BLaER1 (cell line): ENCODE measurements at regions not wholly inside any gene's neighbourhood (a gene's known extent, or its start where the extent isn't known, plus 50 kb on each side); places are given as distances from the start of the nearest gene placed in this dataset.

Experiments used
- H3K27ac ChIP-seq: shearing (Covaris generic); formaldehyde crosslinking; 2 replicates; pipeline ENCODE4 v1.8.1; 2022
- H3K27me3 ChIP-seq: shearing (Covaris generic); formaldehyde crosslinking; 2 replicates; pipeline ENCODE4 v1.8.1; 2022
- H3K36me3 ChIP-seq: shearing (Covaris generic); formaldehyde crosslinking; 2 replicates; pipeline ENCODE4 v1.8.1; 2022
- H3K4me1 ChIP-seq: shearing (Covaris generic); formaldehyde crosslinking; 2 replicates; pipeline ENCODE4 v1.8.1; 2022
- H3K4me2 ChIP-seq: shearing (Covaris generic); formaldehyde crosslinking; 2 replicates; pipeline ENCODE4 v1.8.1; 2022
- H3K4me3 ChIP-seq: shearing (Covaris generic); formaldehyde crosslinking; 2 replicates; pipeline ENCODE4 v1.8.1; 2022
- H3K9ac ChIP-seq: shearing (Covaris generic); formaldehyde crosslinking; 2 replicates; pipeline ENCODE4 v1.8.1; 2022
- H3K9me3 ChIP-seq: shearing (Covaris generic); formaldehyde crosslinking; 2 replicates; pipeline ENCODE4 v1.8.1; 2022
- H4K20me1 ChIP-seq: shearing (Covaris generic); formaldehyde crosslinking; 2 replicates; pipeline ENCODE4 v1.8.1; 2022
- Cebpa-rat ChIP-seq: shearing (Covaris generic); IDR thresholded peaks from 2 replicates; pipeline ENCODE4 v1.8.1; 2022

- no peaks in the 10 kb centered on the region for H3K9me3 ChIP-seq
- H3K4me3 ChIP-seq: no peak overlapping the region
- no peaks in the 10 kb centered on the region for H3K4me1 ChIP-seq
- H3K27ac ChIP-seq: no peak overlapping the region
- no peak overlapping the region for H3K4me2 ChIP-seq
- TF ChIP-seq Cebpa-rat: no peak
- no peaks in the 10 kb centered on the region for H3K27me3 ChIP-seq
- no peak overlapping the region for H3K9ac ChIP-seq
- H3K36me3 ChIP-seq: no peaks in the 10 kb centered on the region
- H4K20me1 ChIP-seq: no peaks in the 10 kb centered on the region
Measured at GRCh38 chr2:215758691-215759090, 254.7 kb downstream of the MREG start.

- H3K4me3 ChIP-seq: no peak overlapping the region
- H3K4me1 ChIP-seq: no peaks in the 10 kb centered on the region
- H3K27me3 ChIP-seq: no peaks in the 10 kb centered on the region
- H3K27ac ChIP-seq: no peak overlapping the region
- no peak overlapping the region for H3K9ac ChIP-seq
- no peaks in the 10 kb centered on the region for H4K20me1 ChIP-seq
- H3K9me3 ChIP-seq: no peaks in the 10 kb centered on the region
- TF ChIP-seq Cebpa-rat: no peak
- no peaks in the 10 kb centered on the region for H3K36me3 ChIP-seq
- no peak overlapping the region for H3K4me2 ChIP-seq
Measured at GRCh38 chr2:215756346-215756730, 257.0 kb downstream of the MREG start.

- no peaks in the 10 kb centered on the region for H4K20me1 ChIP-seq
- no peaks in the 10 kb centered on the region for H3K27me3 ChIP-seq
- no peaks in the 10 kb centered on the region for H3K9me3 ChIP-seq
- no peaks in the 10 kb centered on the region for H3K4me1 ChIP-seq
- no peak overlapping the region for H3K4me3 ChIP-seq
- no peak for TF ChIP-seq Cebpa-rat
- H3K27ac ChIP-seq: no peak overlapping the region
- H3K9ac ChIP-seq: no peak overlapping the region
- H3K4me2 ChIP-seq: no peak overlapping the region
- H3K36me3 ChIP-seq: no peaks in the 10 kb centered on the region
Measured at GRCh38 chr2:215755641-215756345, 257.6 kb downstream of the MREG start.

- H4K20me1 ChIP-seq: no peaks in the 10 kb centered on the region
- H3K27me3 ChIP-seq: no peaks in the 10 kb centered on the region
- no peaks in the 10 kb centered on the region for H3K4me1 ChIP-seq
- no peaks in the 10 kb centered on the region for H3K36me3 ChIP-seq
- H3K4me2 ChIP-seq: no peak overlapping the region
- H3K9me3 ChIP-seq: no peaks in the 10 kb centered on the region
- no peak overlapping the region for H3K9ac ChIP-seq
- no peak for TF ChIP-seq Cebpa-rat
- H3K4me3 ChIP-seq: no peak overlapping the region
- no peak overlapping the region for H3K27ac ChIP-seq
Measured at GRCh38 chr2:215754546-215754945, 258.8 kb downstream of the MREG start.

- H3K4me1 ChIP-seq: no peaks in the 10 kb centered on the region
- H3K4me2 ChIP-seq: no peak overlapping the region
- no peak overlapping the region for H3K9ac ChIP-seq
- H3K4me3 ChIP-seq: no peak overlapping the region
- H3K9me3 ChIP-seq: no peaks in the 10 kb centered on the region
- no peaks in the 10 kb centered on the region for H3K36me3 ChIP-seq
- no peaks in the 10 kb centered on the region for H3K27me3 ChIP-seq
- TF ChIP-seq Cebpa-rat: no peak
- H4K20me1 ChIP-seq: no peaks in the 10 kb centered on the region
- H3K27ac ChIP-seq: no peak overlapping the region
Measured at GRCh38 chr2:215753808-215754207, 259.5 kb downstream of the MREG start.

GRCh38 chr2:215752991-215753390 is 260.4 kb downstream of the MREG start:
- Histone ChIP-seq H4K20me1 (no peaks in the 10 kb centered on the region), H3K27ac (no peak overlapping the region), H3K27me3 (no peaks in the 10 kb centered on the region), H3K4me1 (no peaks in the 10 kb centered on the region), H3K4me3 (no peak overlapping the region), H3K9me3 (no peaks in the 10 kb centered on the region), H3K9ac (no peak overlapping the region), H3K4me2 (no peak overlapping the region), H3K36me3 (no peaks in the 10 kb centered on the region)
- TF ChIP-seq Cebpa-rat: no peak

GRCh38 chr2:215752436-215752835 is 260.9 kb downstream of the MREG start:
- no peaks in the 10 kb centered on the region for H3K36me3 ChIP-seq
- no peak overlapping the region for H3K9ac ChIP-seq
- no peaks in the 10 kb centered on the region for H4K20me1 ChIP-seq
- H3K27ac ChIP-seq: no peak overlapping the region
- no peak overlapping the region for H3K4me2 ChIP-seq
- no peaks in the 10 kb centered on the region for H3K4me1 ChIP-seq
- no peaks in the 10 kb centered on the region for H3K9me3 ChIP-seq
- H3K27me3 ChIP-seq: no peaks in the 10 kb centered on the region
- no peak for TF ChIP-seq Cebpa-rat
- no peak overlapping the region for H3K4me3 ChIP-seq

GRCh38 chr2:215751911-215752272 is 261.5 kb downstream of the MREG start:
- no peaks in the 10 kb centered on the region for H3K27me3 ChIP-seq
- no peaks in the 10 kb centered on the region for H3K9me3 ChIP-seq
- no peaks in the 10 kb centered on the region for H3K36me3 ChIP-seq
- no peak overlapping the region for H3K27ac ChIP-seq
- H3K4me2 ChIP-seq: no peak overlapping the region
- no peaks in the 10 kb centered on the region for H3K4me1 ChIP-seq
- no peak for TF ChIP-seq Cebpa-rat
- H3K4me3 ChIP-seq: no peak overlapping the region
- no peak overlapping the region for H3K9ac ChIP-seq
- H4K20me1 ChIP-seq: no peaks in the 10 kb centered on the region

GRCh38 chr2:215751200-215751910 is 262.0 kb downstream of the MREG start:
- TF ChIP-seq Cebpa-rat: no peak
- Histone ChIP-seq H3K4me2 (no peak overlapping the region), H3K36me3 (no peaks in the 10 kb centered on the region), H3K4me1 (peaks cover 2% of the 10 kb centered on the region; the same call in 1 of the 2 replicates), H3K9me3 (no peaks in the 10 kb centered on the region), H3K27ac (no peak overlapping the region), H3K27me3 (no peaks in the 10 kb centered on the region), H3K4me3 (no peak overlapping the region), H4K20me1 (no peaks in the 10 kb centered on the region), H3K9ac (no peak overlapping the region)

- no peak overlapping the region for H3K9ac ChIP-seq
- H4K20me1 ChIP-seq: no peaks in the 10 kb centered on the region
- H3K4me1 ChIP-seq: peaks cover 5% of the 10 kb centered on the region; the same call in 1 of the 2 replicates
- no peaks in the 10 kb centered on the region for H3K9me3 ChIP-seq
- H3K27me3 ChIP-seq: no peaks in the 10 kb centered on the region
- no peak overlapping the region for H3K27ac ChIP-seq
- no peak for TF ChIP-seq Cebpa-rat
- no peak overlapping the region for H3K4me3 ChIP-seq
- no peak overlapping the region for H3K4me2 ChIP-seq
- H3K36me3 ChIP-seq: no peaks in the 10 kb centered on the region
Measured at GRCh38 chr2:215750763-215751162, 262.6 kb downstream of the MREG start.
